ENCODE measurements at regions not wholly inside any gene's neighbourhood (a gene's known extent, or its start where the extent isn't known, plus 50 kb on each side); places are given as distances from the start of the nearest gene placed in this dataset.

DNA sequence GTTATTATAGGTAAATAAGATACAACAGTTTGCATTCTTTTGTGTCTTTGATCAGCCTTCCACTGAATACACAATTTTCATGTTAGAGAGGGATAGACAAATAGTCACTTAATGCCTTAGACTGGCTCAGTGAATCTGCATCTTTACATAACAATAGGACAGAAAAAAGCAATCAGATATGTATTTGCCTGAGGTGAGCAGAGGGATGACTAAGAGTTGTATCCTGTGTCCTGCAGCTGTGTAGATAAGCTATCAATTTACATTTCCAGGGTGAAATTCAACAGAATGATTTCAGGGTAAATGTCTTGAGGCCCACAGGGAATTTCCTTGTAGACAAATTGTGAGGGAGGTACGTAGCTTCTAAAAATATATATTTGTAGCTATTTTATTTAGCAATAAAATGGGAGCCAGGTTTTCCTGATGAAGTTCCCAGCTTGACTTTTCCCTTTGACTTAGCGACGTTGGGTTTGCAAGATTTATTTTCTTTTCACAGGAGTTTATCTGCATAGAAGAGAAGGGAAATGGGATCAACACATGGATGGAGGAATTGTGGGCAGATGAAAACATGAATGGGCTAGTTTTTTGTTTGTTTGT is 586.1 kb upstream of the CDH6 start:
- Histone ChIP-seq H2BK120ac (ENCODE audit: low read depth, low read length, poor library complexity, severe bottlenecking) (no peak overlapping the region), H3K4me2 (ENCODE audit: insufficient read depth, insufficient read length, low read length) (no peak overlapping the region), H3K9me3 (ENCODE audit: control insufficient read depth, low read depth, low read length) (no peaks in the 10 kb centered on the region), H3T11ph (ENCODE audit: low read length) (no peak overlapping the region), H3K27me3 (ENCODE audit: insufficient read depth, low read length) (no peaks in the 10 kb centered on the region; the same call in 1 of the 2 replicates), H3K23me2 (ENCODE audit: insufficient read length, low read depth, low read length, poor library complexity, severe bottlenecking) (no peaks in the 10 kb centered on the region), H2BK15ac (ENCODE audit: low read depth, low read length) (no peak overlapping the region), H3K56ac (ENCODE audit: insufficient read length, low read depth, low read length) (no peak overlapping the region), H3K4ac (ENCODE audit: low read depth, low read length) (no peak overlapping the region), H2AK5ac (ENCODE audit: insufficient read length, low read length) (no peak overlapping the region), H3K79me1 (ENCODE audit: insufficient read depth, low read depth, low read length, poor library complexity, severe bottlenecking) (no peaks in the 10 kb centered on the region), H3K23ac (ENCODE audit: insufficient read length, low read depth, low read length) (no peak overlapping the region), H4K5ac (ENCODE audit: insufficient read length, low read depth, low read length) (no peak overlapping the region), H3K79me2 (ENCODE audit: insufficient read depth, low read length) (no peaks in the 10 kb centered on the region), H2BK12ac (ENCODE audit: insufficient read length, low read depth, low read length) (no peak overlapping the region), H3K14ac (ENCODE audit: insufficient read depth, low read length) (no peak overlapping the region), H2BK5ac (ENCODE audit: insufficient read length, low read length) (no peak overlapping the region), H3K18ac (ENCODE audit: insufficient read length, low read depth, low read length) (no peak overlapping the region), H3K4me1 (ENCODE audit: insufficient read depth, low read length) (peaks cover 8% of the 10 kb centered on the region; the same call in 1 of the 2 replicates), H4K8ac (replicated peaks; ENCODE audit: insufficient read length, low read depth, low read length) (no peak overlapping the region), H4K91ac (ENCODE audit: insufficient read length, low read depth, low read length) (no peak overlapping the region), H3K27ac (ENCODE audit: insufficient read length, low read depth, low read length) (no peak overlapping the region), H2BK20ac (ENCODE audit: low read depth, low read length, poor library complexity, severe bottlenecking) (no peak overlapping the region), H4K20me1 (ENCODE audit: control insufficient read depth, insufficient read depth, insufficient read length) (no peaks in the 10 kb centered on the region), H3K9ac (ENCODE audit: extremely low read depth, insufficient read length, low read length) (no peak overlapping the region), H2AFZ (ENCODE audit: low read length) (no peak overlapping the region)
- Mint-ChIP-seq H3K9me3 (peaks cover 3 to 8% of the 10 kb centered on the region in 2 experiments; a peak in 4 of 5 replicates), H3K36me3 (ENCODE audit: insufficient read depth in 1 of 3, low read depth in 3 of 3) (peaks cover 5 to 6% (median 6%) of the 10 kb centered on the region in 3 experiments; a peak in 3 of 7 replicates), H3K4me3 (no peak overlapping the region), H3K27ac (no peak overlapping the region), H3K4me1 (peaks cover 0 to 3% of the 10 kb centered on the region in 2 experiments; a peak in 2 of 4 replicates), H3K27me3 (ENCODE audit: low read depth) (no peaks in the 10 kb centered on the region)
- TF ChIP-seq, protein P1, sequence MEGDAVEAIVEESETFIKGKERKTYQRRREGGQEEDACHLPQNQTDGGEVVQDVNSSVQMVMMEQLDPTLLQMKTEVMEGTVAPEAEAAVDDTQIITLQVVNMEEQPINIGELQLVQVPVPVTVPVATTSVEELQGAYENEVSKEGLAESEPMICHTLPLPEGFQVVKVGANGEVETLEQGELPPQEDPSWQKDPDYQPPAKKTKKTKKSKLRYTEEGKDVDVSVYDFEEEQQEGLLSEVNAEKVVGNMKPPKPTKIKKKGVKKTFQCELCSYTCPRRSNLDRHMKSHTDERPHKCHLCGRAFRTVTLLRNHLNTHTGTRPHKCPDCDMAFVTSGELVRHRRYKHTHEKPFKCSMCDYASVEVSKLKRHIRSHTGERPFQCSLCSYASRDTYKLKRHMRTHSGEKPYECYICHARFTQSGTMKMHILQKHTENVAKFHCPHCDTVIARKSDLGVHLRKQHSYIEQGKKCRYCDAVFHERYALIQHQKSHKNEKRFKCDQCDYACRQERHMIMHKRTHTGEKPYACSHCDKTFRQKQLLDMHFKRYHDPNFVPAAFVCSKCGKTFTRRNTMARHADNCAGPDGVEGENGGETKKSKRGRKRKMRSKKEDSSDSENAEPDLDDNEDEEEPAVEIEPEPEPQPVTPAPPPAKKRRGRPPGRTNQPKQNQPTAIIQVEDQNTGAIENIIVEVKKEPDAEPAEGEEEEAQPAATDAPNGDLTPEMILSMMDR (conservative IDR thresholded peaks at IDR 0.05), result no peak
- WGBS (ENCODE audit: extremely low coverage, insufficient read length, low lambda C conversion rate), result no CpG with 5 or more reads among the region's 3 CpGs
- DNase-seq, result no peak

Measured in H9 (cell line).